ENCODE measurements at regions not wholly inside any gene's neighbourhood (a gene's known extent, or its start where the extent isn't known, plus 50 kb on each side); places are given as distances from the start of the nearest gene placed in this dataset.
"Not testable (repeated sequence)": the region's sequence is repeated elsewhere in the genome, so short reads cannot be mapped to it uniquely, and the experiment has no call there.

- peaks cover 0 to 12% of the 10 kb centered on the region in 2 donors for H3K27me3 ChIP-seq
- H3K9me3 ChIP-seq: no peaks in the 10 kb centered on the region
- no peaks in the 10 kb centered on the region for H3K36me3 ChIP-seq
- TF ChIP-seq CTCF (IDR thresholded peaks at IDR 0.05): no peak
- H3K27ac ChIP-seq: no peak overlapping the region
- intact Hi-C loops (cut with DNase I): no loop called here
- no peak for DNase-seq
- H3K4me3 ChIP-seq: no peak overlapping the region
- H3K4me1 ChIP-seq: no peaks in the 10 kb centered on the region
- ATAC-seq: no peak
Observed at GRCh38 chrX:41026702-41027078, 58.6 kb upstream of the USP9X start.

- H3K9me3 ChIP-seq: no peaks in the 10 kb centered on the region
- no peak overlapping the region for H3K4me3 ChIP-seq
- H3K27ac ChIP-seq: no peak overlapping the region
- DNase-seq: no peak
- no peak for TF ChIP-seq CTCF (IDR thresholded peaks at IDR 0.05)
- H3K4me1 ChIP-seq: no peaks in the 10 kb centered on the region
- no peak for ATAC-seq
- H3K27me3 ChIP-seq: peaks cover 0 to 9% of the 10 kb centered on the region in 2 donors
- H3K36me3 ChIP-seq: no peaks in the 10 kb centered on the region
- intact Hi-C loops (cut with DNase I): no loop called here
Observed at GRCh38 chrX:41029332-41029731, 55.9 kb upstream of the USP9X start.

- ATAC-seq (no peak), DNase-seq (no peak)
- Histone ChIP-seq H3K27ac (no peak overlapping the region), H3K4me1 (no peaks in the 10 kb centered on the region), H3K4me3 (no peak overlapping the region), H3K27me3 (no peaks in the 10 kb centered on the region), H3K9me3 (no peaks in the 10 kb centered on the region), H3K36me3 (no peaks in the 10 kb centered on the region)
- intact Hi-C loops (cut with DNase I): no loop called here
- TF ChIP-seq CTCF (IDR thresholded peaks at IDR 0.05): no peak
Observed at GRCh38 chrX:41031256-41031967, 53.8 kb upstream of the USP9X start.

GRCh38 chrX:41033299-41033698 lies 51.9 kb upstream of the USP9X start:
- no peak for TF ChIP-seq CTCF (IDR thresholded peaks at IDR 0.05)
- intact Hi-C loops (cut with DNase I): no loop called here
- H3K36me3 ChIP-seq: no peaks in the 10 kb centered on the region
- DNase-seq (no peak), ATAC-seq (no peak)
- no peak overlapping the region for H3K4me3 ChIP-seq
- H3K4me1 ChIP-seq: no peaks in the 10 kb centered on the region
- no peak overlapping the region for H3K27ac ChIP-seq
- H3K27me3 ChIP-seq: no peaks in the 10 kb centered on the region
- no peaks in the 10 kb centered on the region for H3K9me3 ChIP-seq

- H3K4me3 ChIP-seq; H3K27ac ChIP-seq; H3K27me3 ChIP-seq; H3K36me3 ChIP-seq; ATAC-seq; intact Hi-C loops (cut with DNase I); H3K9me3 ChIP-seq; H3K4me1 ChIP-seq; DNase-seq: not testable (repeated sequence)
Observed at GRCh38 chrX:41034902-41035301, 50.3 kb upstream of the USP9X start.

Data from left lung (tissue), 4 donors.